H9 (cell line): ENCODE measurements at regions not wholly inside any gene's neighbourhood (a gene's known extent, or its start where the extent isn't known, plus 50 kb on each side); places are given as distances from the start of the nearest gene placed in this dataset.

ENCODE experiments used
- DNase-seq: peaks from one replicate; pipeline ENCODE4 v3.0.0-alpha.2; 2017
- H2AFZ ChIP-seq: one replicate; pipeline ENCODE4 v1.6.1; 2013; ENCODE audit warnings: mild to moderate bottlenecking, low read length, control low read depth, moderate library complexity
- H2AK5ac ChIP-seq: 2 replicates; pipeline ENCODE4 v1.6.1; 2013; ENCODE audit warnings: low read length, control low read depth, mixed read lengths; ENCODE audit not compliant: insufficient read length
- H2BK120ac ChIP-seq: one replicate; pipeline ENCODE4 v1.6.1; 2013; ENCODE audit warnings: low read depth, mild to moderate bottlenecking, low read length, control low read depth, inconsistent platforms; ENCODE audit not compliant: poor library complexity, severe bottlenecking
- H2BK12ac ChIP-seq: 2 replicates; pipeline ENCODE4 v1.6.1; 2013; ENCODE audit warnings: low read length, control low read depth, mixed read lengths, low read depth; ENCODE audit not compliant: insufficient read length
- H2BK15ac ChIP-seq: 2 replicates; pipeline ENCODE4 v1.6.1; 2013; ENCODE audit warnings: low read depth, low read length, control low read depth
- H2BK20ac ChIP-seq: one replicate; pipeline ENCODE4 v1.6.1; 2013; ENCODE audit warnings: low read depth, mild to moderate bottlenecking, low read length, control low read depth, inconsistent platforms; ENCODE audit not compliant: poor library complexity, severe bottlenecking
- H2BK5ac ChIP-seq: 2 replicates; pipeline ENCODE4 v1.6.1; 2013; ENCODE audit warnings: low read length, control low read depth, mixed read lengths; ENCODE audit not compliant: insufficient read length
- H3K14ac ChIP-seq: 2 replicates; pipeline ENCODE4 v1.6.1; 2013; ENCODE audit warnings: low read length, control low read depth; ENCODE audit not compliant: insufficient read depth
- H3K18ac ChIP-seq: 2 replicates; pipeline ENCODE4 v1.6.1; 2013; ENCODE audit warnings: low read depth, mild to moderate bottlenecking, mixed read lengths, low read length, control low read depth; ENCODE audit not compliant: insufficient read length
- H3K23ac ChIP-seq: 2 replicates; pipeline ENCODE4 v1.6.1; 2013; ENCODE audit warnings: low read length, control low read depth, mixed read lengths, low read depth; ENCODE audit not compliant: insufficient read length
- H3K23me2 ChIP-seq: 2 replicates; pipeline ENCODE4 v1.6.1; 2013; ENCODE audit warnings: low read depth, mild to moderate bottlenecking, mixed read lengths, low read length, control low read depth; ENCODE audit not compliant: insufficient read length, poor library complexity, severe bottlenecking
- H3K27ac ChIP-seq: 2 replicates; pipeline ENCODE4 v1.5.1; 2013; ENCODE audit warnings: low read length, control low read depth, mixed read lengths, low read depth; ENCODE audit not compliant: insufficient read length
- H3K27me3 ChIP-seq: 2 replicates; pipeline ENCODE4 v1.6.1; 2013; ENCODE audit warnings: low read length, control low read depth, inconsistent platforms; ENCODE audit not compliant: insufficient read depth
- H3K4ac ChIP-seq: 2 replicates; pipeline ENCODE4 v1.6.1; 2013; ENCODE audit warnings: low read depth, mild to moderate bottlenecking, control low read depth, inconsistent platforms, low read length, moderate library complexity
- H3K4me1 ChIP-seq: 2 replicates; pipeline ENCODE4 v1.6.1; 2013; ENCODE audit warnings: low read length, control low read depth, inconsistent platforms; ENCODE audit not compliant: insufficient read depth
- H3K4me2 ChIP-seq: 2 replicates; pipeline ENCODE4 v1.6.1; 2013; ENCODE audit warnings: low read length, control low read depth, mixed read lengths; ENCODE audit not compliant: insufficient read length, insufficient read depth
- H3K56ac ChIP-seq: 2 replicates; pipeline ENCODE4 v1.6.1; 2013; ENCODE audit warnings: low read depth, mild to moderate bottlenecking, mixed read lengths, low read length, control low read depth; ENCODE audit not compliant: insufficient read length
- H3K79me1 ChIP-seq: 2 replicates; pipeline ENCODE4 v1.6.1; 2013; ENCODE audit warnings: low read depth, mild to moderate bottlenecking, moderate library complexity, low read length, control low read depth, inconsistent platforms; ENCODE audit not compliant: insufficient read depth, poor library complexity, severe bottlenecking
- H3K79me2 ChIP-seq: 2 replicates; pipeline ENCODE4 v1.6.1; 2013; ENCODE audit warnings: low read length, control low read depth, inconsistent platforms; ENCODE audit not compliant: insufficient read depth
- H3K9ac ChIP-seq: 2 replicates; pipeline ENCODE4 v1.6.1; 2013; ENCODE audit warnings: low read length, control low read depth, mixed read lengths; ENCODE audit not compliant: insufficient read length; ENCODE audit errors: extremely low read depth
- H3K9me3 ChIP-seq: one replicate; pipeline ENCODE4 v1.6.1; 2013; ENCODE audit warnings: low read depth, low read length, inconsistent platforms; ENCODE audit not compliant: control insufficient read depth
- H3T11ph ChIP-seq: one replicate; pipeline ENCODE4 v1.6.1; 2013; ENCODE audit warnings: mild to moderate bottlenecking, low read length, control low read depth, inconsistent platforms
- H4K20me1 ChIP-seq: one replicate; pipeline ENCODE4 v1.6.1; 2013; ENCODE audit not compliant: control insufficient read depth, insufficient read length, insufficient read depth
- H4K5ac ChIP-seq: 2 replicates; pipeline ENCODE4 v1.6.1; 2013; ENCODE audit warnings: low read depth, mild to moderate bottlenecking, mixed read lengths, low read length, control low read depth; ENCODE audit not compliant: insufficient read length
- H4K8ac ChIP-seq: replicated peaks from 2 replicates; pipeline ENCODE4 v1.6.1; 2013; ENCODE audit warnings: low read length, control low read depth, mixed read lengths, low read depth; ENCODE audit not compliant: insufficient read length
- H4K91ac ChIP-seq: 2 replicates; pipeline ENCODE4 v1.6.1; 2013; ENCODE audit warnings: low read depth, mild to moderate bottlenecking, moderate library complexity, mixed read lengths, low read length, control low read depth; ENCODE audit not compliant: insufficient read length
- H3K27ac Mint-ChIP-seq, 3 experiments: 2 replicates in 2 of 3; 3 replicates in 1 of 3; pipeline ENCODE4 v1.8.0; 2020 to 2021; ENCODE audit warnings: mixed read lengths in 3 of 3, mild to moderate bottlenecking in 1 of 3, moderate library complexity in 1 of 3
- H3K27me3 Mint-ChIP-seq: 2 replicates; pipeline ENCODE4 v1.8.0; 2021; ENCODE audit warnings: low read depth, mild to moderate bottlenecking, moderate library complexity, mixed read lengths
- H3K36me3 Mint-ChIP-seq, 3 experiments: 2 replicates in 2 of 3; 3 replicates in 1 of 3; pipeline ENCODE4 v1.8.0; 2020 to 2021; ENCODE audit warnings: low read depth in 3 of 3, mixed read lengths in 3 of 3; ENCODE audit not compliant: insufficient read depth in 1 of 3
- H3K4me1 Mint-ChIP-seq, 2 experiments: 2 replicates each; pipeline ENCODE4 v1.8.0; 2020; ENCODE audit warnings: mixed read lengths in 2 of 2
- H3K4me3 Mint-ChIP-seq, 2 experiments: 2 replicates in 1 of 2; 3 replicates in 1 of 2; pipeline ENCODE4 v1.8.0; 2020 to 2021; ENCODE audit warnings: mild to moderate bottlenecking in 2 of 2, mixed read lengths in 2 of 2, moderate library complexity in 1 of 2
- H3K9me3 Mint-ChIP-seq, 2 experiments: 2 replicates in 1 of 2; 3 replicates in 1 of 2; pipeline ENCODE4 v1.8.0; 2020; ENCODE audit warnings: mild to moderate bottlenecking in 2 of 2, mixed read lengths in 2 of 2, moderate library complexity in 1 of 2
- CTCF ChIP-seq: fragments of 200-600 bp; sonication (generic); conservative IDR thresholded peaks from 3 replicates; pipeline ENCODE4 v1.8.0; 2021; ENCODE audit warnings: antibody characterized with exemption, mild to moderate bottlenecking
- WGBS: extraction: QIAGEN DNeasy Blood & Tissue Kit; methylation state at CpG from one replicate; pipeline ENCODE4 v1.1.7; 2013; ENCODE audit warnings: missing lambda C conversion rate, low lambda C conversion rate, mixed read lengths; ENCODE audit not compliant: insufficient read length; ENCODE audit errors: extremely low coverage; 5-methylcytosine and 5-hydroxymethylcytosine counted together

GRCh38 chr4:140309124-140309870 lies 64.1 kb upstream of the SCOC start:
- no peak overlapping the region for H3T11ph ChIP-seq
- no peak overlapping the region for H3K4me2 ChIP-seq
- H4K20me1 ChIP-seq = no peaks in the 10 kb centered on the region
- H2BK12ac ChIP-seq = no peak overlapping the region
- peak; percentile 47 for DNase-seq
- TF ChIP-seq CTCF = peak; percentile 51; the same call in 2 of the 3 replicates
- no peak overlapping the region for H3K23ac ChIP-seq
- H4K8ac ChIP-seq = no peak overlapping the region
- no CpG with 5 or more reads among the region's 1 CpG for WGBS
- Mint-ChIP-seq H3K4me3 (no peak overlapping the region), H3K27me3 (peaks cover 91% of the 10 kb centered on the region), H3K36me3 (no peaks in the 10 kb centered on the region), H3K27ac (no peak overlapping the region), H3K9me3 (no peaks in the 10 kb centered on the region), H3K4me1 (peaks cover 2% of the 10 kb centered on the region in 2 experiments; a peak in 2 of 4 replicates)
- H3K79me2 ChIP-seq = no peaks in the 10 kb centered on the region
- no peak overlapping the region for H2BK20ac ChIP-seq
- H3K9ac ChIP-seq = no peak overlapping the region
- H2BK120ac ChIP-seq = no peak overlapping the region
- no peaks in the 10 kb centered on the region for H3K4me1 ChIP-seq
- peaks cover 2% of the 10 kb centered on the region; the same call in 1 of the 2 replicates for H3K27me3 ChIP-seq
- no peaks in the 10 kb centered on the region for H3K9me3 ChIP-seq
- no peak overlapping the region for H4K91ac ChIP-seq
- no peak overlapping the region for H2BK5ac ChIP-seq
- no peak overlapping the region for H3K27ac ChIP-seq
- H3K79me1 ChIP-seq = no peaks in the 10 kb centered on the region
- no peak overlapping the region for H3K14ac ChIP-seq
- H2AFZ ChIP-seq = no peak overlapping the region
- H4K5ac ChIP-seq = no peak overlapping the region
- H2BK15ac ChIP-seq = no peak overlapping the region
- no peaks in the 10 kb centered on the region for H3K23me2 ChIP-seq
- H3K18ac ChIP-seq = no peak overlapping the region
- H2AK5ac ChIP-seq = no peak overlapping the region
- H3K56ac ChIP-seq = no peak overlapping the region
- H3K4ac ChIP-seq = no peak overlapping the region
